ENCODE measurements at regions not wholly inside any gene's neighbourhood (a gene's known extent, or its start where the extent isn't known, plus 50 kb on each side); places are given as distances from the start of the nearest gene placed in this dataset.

DNA sequence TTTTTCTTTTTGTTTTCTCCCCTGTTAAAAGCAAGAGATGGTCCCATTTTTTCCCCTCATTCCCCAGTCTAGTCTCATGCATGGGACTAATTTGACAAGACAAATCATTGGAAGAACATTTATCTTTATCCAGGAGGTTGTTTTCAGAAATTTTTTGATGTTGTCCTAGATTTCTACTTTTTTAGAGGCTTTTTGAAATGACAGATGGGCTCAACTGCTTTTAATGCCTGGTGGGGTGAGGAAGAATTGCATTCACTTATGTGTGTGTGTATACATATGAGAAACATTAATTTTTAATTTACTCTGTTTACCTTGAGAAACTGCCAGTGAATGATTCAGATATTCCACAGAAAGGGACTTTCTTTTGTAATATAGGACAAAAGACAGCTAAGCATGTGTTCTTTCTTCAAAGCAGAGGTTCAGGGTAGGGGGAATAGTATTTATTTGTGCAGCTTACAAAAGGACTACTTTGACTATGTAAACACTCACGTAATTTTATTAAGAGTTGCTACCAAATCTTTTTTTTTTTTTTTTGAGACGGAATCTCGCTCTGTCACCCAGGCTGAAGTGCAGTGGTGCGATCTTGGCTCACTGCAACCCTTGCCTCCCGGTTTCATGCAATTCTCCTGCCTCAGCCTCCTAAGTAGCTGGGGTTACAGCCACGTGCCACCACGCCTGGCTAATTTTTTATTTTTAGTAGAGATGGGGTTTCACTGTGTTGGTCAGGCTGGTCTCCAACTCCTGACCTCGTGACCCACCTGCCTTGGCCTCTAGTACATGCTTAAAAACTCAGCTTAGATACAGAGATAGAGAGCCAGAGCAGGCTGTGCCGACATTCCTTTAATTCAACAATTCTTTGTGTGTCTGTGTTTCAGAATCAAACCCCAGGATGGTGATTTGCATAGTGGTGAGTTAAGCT, 130.1 kb upstream of the RARB start:
- TF ChIP-seq CTCF (IDR thresholded peaks at IDR 0.05; ENCODE audit: low read depth, low read length) (no peak), MYC (IDR thresholded peaks at IDR 0.05; ENCODE audit: low read depth, low read length) (no peak), POLR2A (IDR thresholded peaks at IDR 0.05; ENCODE audit: extremely low read depth, insufficient read length) (no peak)
- TF ChIP-seq, protein P1, sequence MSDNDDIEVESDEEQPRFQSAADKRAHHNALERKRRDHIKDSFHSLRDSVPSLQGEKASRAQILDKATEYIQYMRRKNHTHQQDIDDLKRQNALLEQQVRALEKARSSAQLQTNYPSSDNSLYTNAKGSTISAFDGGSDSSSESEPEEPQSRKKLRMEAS (IDR thresholded peaks at IDR 0.05; ENCODE audit: low read depth, low read length) = no peak
- no peak overlapping the region for H3K4me3 ChIP-seq (ENCODE audit: low read depth, low read length)
- no peak for DNase-seq (ENCODE audit: low read depth)

GRCh38 chr3:25300141-25300540, 127.9 kb upstream of the RARB start:
- no peak overlapping the region for H3K4me3 ChIP-seq (ENCODE audit: low read depth, low read length)
- DNase-seq (ENCODE audit: low read depth) = no peak
- TF ChIP-seq, protein P1 (IDR thresholded peaks at IDR 0.05; ENCODE audit: low read depth, low read length) = no peak
- TF ChIP-seq POLR2A (IDR thresholded peaks at IDR 0.05; ENCODE audit: extremely low read depth, insufficient read length) (no peak), CTCF (IDR thresholded peaks at IDR 0.05; ENCODE audit: low read depth, low read length) (no peak), MYC (IDR thresholded peaks at IDR 0.05; ENCODE audit: low read depth, low read length) (no peak)

DNA sequence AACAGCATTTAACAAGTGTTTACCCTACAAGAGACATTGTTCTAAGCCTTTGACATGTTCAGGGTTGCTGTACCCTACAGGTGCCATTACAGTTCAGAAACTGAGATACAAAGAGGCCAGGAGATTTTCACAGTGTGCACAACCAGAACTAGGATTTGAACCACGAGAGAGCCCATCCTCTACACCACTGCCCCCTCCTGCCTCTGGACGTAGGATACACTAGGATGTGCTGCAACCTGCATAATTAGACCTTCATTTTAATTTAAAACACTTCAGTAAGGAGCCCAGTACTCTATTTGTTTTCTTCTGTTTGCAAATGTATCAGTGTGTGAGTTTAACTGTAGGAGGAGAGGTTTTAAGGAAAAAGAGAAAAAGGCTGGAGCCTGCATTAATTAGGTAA, 123.1 kb upstream of the RARB start:
- no peak for TF ChIP-seq MYC (IDR thresholded peaks at IDR 0.05; ENCODE audit: low read depth, low read length)
- TF ChIP-seq POLR2A (IDR thresholded peaks at IDR 0.05; ENCODE audit: extremely low read depth, insufficient read length) = no peak
- TF ChIP-seq CTCF (IDR thresholded peaks at IDR 0.05; ENCODE audit: low read depth, low read length) = no peak
- TF ChIP-seq, protein P1 (IDR thresholded peaks at IDR 0.05; ENCODE audit: low read depth, low read length) = no peak
- no peak for DNase-seq (ENCODE audit: low read depth)
- no peak overlapping the region for H3K4me3 ChIP-seq (ENCODE audit: low read depth, low read length)

DNA sequence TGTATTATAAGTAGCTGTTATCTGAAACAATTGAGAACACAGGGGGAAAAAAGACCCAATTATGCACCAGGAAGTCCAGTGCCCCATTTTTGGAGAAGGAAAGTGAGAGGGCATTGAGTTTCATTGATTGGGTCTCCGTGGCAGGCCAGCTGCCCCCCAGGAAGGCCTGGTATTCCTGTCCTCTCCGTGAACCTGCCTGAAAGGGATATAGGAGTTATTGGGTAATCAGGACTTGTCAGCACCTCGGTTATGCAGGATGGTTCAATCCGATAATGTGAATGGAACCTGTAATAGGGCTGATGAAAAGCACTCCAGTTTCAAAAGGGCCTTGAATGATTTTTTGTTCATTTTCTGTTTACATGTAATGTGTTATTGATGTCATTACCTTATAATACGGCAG, 122.0 kb upstream of the RARB start:
- TF ChIP-seq MYC (IDR thresholded peaks at IDR 0.05; ENCODE audit: low read depth, low read length) = no peak
- TF ChIP-seq, protein P1 (IDR thresholded peaks at IDR 0.05; ENCODE audit: low read depth, low read length) = no peak
- no peak for TF ChIP-seq POLR2A (IDR thresholded peaks at IDR 0.05; ENCODE audit: extremely low read depth, insufficient read length)
- no peak for TF ChIP-seq CTCF (IDR thresholded peaks at IDR 0.05; ENCODE audit: low read depth, low read length)
- no peak overlapping the region for H3K4me3 ChIP-seq (ENCODE audit: low read depth, low read length)
- DNase-seq (ENCODE audit: low read depth) = no peak

- no peak overlapping the region for H3K4me3 ChIP-seq (ENCODE audit: low read depth, low read length)
- DNase-seq (ENCODE audit: low read depth) = no peak
- no peak for TF ChIP-seq MYC (IDR thresholded peaks at IDR 0.05; ENCODE audit: low read depth, low read length)
Observed at GRCh38 chr3:25306705-25307104, 121.4 kb upstream of the RARB start.

GRCh38 chr3:25313286-25313685, 114.8 kb upstream of the RARB start:
- TF ChIP-seq CTCF (IDR thresholded peaks at IDR 0.05; ENCODE audit: low read depth, low read length) (no peak), MYC (IDR thresholded peaks at IDR 0.05; ENCODE audit: low read depth, low read length) (no peak), POLR2A (IDR thresholded peaks at IDR 0.05; ENCODE audit: extremely low read depth, insufficient read length) (no peak)
- TF ChIP-seq, protein P1 (IDR thresholded peaks at IDR 0.05; ENCODE audit: low read depth, low read length) = no peak
- no peak overlapping the region for H3K4me3 ChIP-seq (ENCODE audit: low read depth, low read length)
- peak; percentile 28 for DNase-seq (ENCODE audit: low read depth)

Measured in NB4 (cell line).